HG03097 (cell line): ENCODE measurements at regions not wholly inside any gene's neighbourhood (a gene's known extent, or its start where the extent isn't known, plus 50 kb on each side); places are given as distances from the start of the nearest gene placed in this dataset.

Experiments used
- ATAC-seq: cut with Tn5 transposase; IDR thresholded peaks from one replicate; pipeline ENCODE4 v1.9.1; 2021; ENCODE audit not compliant: unreplicated experiment, low FRiP score

- no peak for ATAC-seq
These were observed 90.6 kb upstream of the GRM7 start for GRCh38 chr3:6770397-6770690.

DNA sequence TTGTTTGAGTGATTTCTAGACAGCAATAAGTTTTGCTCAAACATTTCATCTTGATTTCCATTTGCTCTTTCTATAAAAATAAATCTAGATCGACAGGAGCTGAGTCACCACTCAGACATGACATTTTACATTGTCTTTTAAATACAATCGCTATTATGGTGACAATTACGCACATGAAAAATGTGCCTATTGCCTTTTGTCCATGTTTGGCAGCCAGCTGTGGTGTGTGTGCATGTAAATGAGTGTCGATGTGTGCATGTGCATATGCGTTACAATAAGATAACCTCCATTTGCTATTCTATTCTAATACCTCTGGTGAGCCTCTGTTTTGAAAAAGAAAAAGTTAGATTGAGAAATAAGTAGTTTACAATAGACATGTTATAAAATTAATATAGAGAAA is 89.7 kb upstream of the GRM7 start:
- ATAC-seq = no peak

GRCh38 chr3:6779140-6779539 is 81.8 kb upstream of the GRM7 start:
- ATAC-seq = no peak

DNA sequence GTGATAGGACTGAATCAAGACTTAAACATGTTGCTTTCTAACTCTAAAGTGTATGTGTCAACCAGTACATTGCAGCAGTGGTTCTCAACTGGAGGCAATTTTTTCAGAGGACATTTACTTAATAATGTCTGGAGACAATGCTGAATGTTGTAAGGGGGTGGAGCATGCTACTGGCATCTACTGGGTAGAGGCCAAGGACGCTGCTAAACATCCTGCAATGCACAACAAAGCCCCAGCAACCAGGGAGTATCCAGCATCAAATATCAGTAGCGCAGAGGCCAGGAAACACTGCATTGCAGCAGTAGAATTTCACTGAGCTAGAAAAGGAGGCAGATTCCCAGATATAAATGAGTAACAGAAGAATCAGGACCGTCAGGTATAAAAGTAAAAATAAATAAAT is 79.8 kb upstream of the GRM7 start:
- no peak for ATAC-seq

DNA sequence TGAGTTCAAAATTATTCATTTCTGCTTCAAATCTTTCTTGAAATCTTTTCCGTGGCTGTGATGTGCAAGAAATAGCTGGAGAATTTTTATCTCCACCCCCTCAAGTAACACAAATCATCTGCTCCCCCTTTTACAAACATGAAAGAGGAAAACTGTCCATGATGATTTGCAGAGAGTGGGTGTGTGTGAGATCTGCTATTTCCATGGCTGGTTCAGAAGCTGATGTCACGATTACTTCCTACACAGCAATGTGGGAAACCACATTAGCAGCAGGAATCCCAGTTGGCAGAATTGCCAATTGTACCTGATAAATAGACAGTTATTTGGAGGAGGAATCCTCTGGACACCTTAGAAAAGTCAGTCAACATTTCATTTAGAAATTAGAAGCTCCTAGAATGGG is 75.2 kb upstream of the GRM7 start:
- no peak for ATAC-seq

DNA sequence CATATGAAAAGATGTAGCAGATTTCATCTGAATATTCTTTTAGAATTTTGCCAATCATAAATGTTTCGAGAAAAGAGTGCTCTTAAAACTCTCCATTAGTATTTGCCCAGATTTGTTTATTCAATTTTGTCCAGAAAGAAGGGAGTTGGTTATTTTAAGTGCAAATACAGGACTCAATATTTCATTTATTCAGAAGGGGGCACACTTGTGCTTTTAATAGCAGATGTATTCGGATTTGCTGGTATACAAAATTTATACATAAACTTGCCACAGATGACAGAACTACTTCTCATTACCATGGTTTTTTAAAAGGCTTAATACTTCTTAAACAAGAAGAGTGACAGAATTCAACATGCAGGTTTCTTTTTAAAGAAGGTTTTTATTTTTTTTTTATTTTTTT is 69.8 kb upstream of the GRM7 start:
- no peak for ATAC-seq

GRCh38 chr3:6799264-6799915 is 61.5 kb upstream of the GRM7 start:
- ATAC-seq = no peak

- no peak for ATAC-seq
These were observed 57.3 kb upstream of the GRM7 start for GRCh38 chr3:6803619-6804018.

- no peak for ATAC-seq
These were observed 55.7 kb upstream of the GRM7 start for GRCh38 chr3:6805236-6805635.

- ATAC-seq = no peak
These were observed 53.9 kb upstream of the GRM7 start for GRCh38 chr3:6806991-6807390.

GRCh38 chr3:6807967-6808588 is 52.8 kb upstream of the GRM7 start:
- no peak for ATAC-seq

GRCh38 chr3:6809349-6809748 is 51.6 kb upstream of the GRM7 start:
- ATAC-seq = no peak
